Gastrocnemius medialis (tissue), 4 donors: ENCODE measurements at regions not wholly inside any gene's neighbourhood (a gene's known extent, or its start where the extent isn't known, plus 50 kb on each side); places are given as distances from the start of the nearest gene placed in this dataset.

Experiments used
- ATAC-seq, 2 donors: fragments of 150-250 bp; one replicate each; pipeline ENCODE4 v1.9.1; 2016
- DNase-seq, 2 donors: peaks; one replicate each; pipeline ENCODE4 v3.0.0-alpha.2; 2019
- H3K27ac ChIP-seq, 4 donors: fragments of 200-600 bp; sonication (generic); 1 replicate in 1 of 4; 2 replicates in 3 of 4; pipeline ENCODE4 v1.5.1; 2016 to 2018; ENCODE audit warnings: mild to moderate bottlenecking in 2 of 4, moderate library complexity in 1 of 4
- H3K27me3 ChIP-seq, 3 donors: fragments of 200-600 bp; sonication (generic) in 2 of 3; 1 replicate in 1 of 3; 2 replicates in 2 of 3; pipeline versions ENCODE4 v1.5.1 to v1.6.0; 2016 to 2019; ENCODE audit warnings: mild to moderate bottlenecking in 1 of 3, moderate library complexity in 1 of 3
- H3K36me3 ChIP-seq, 2 donors: fragments of 200-600 bp; sonication (generic) in 1 of 2; one replicate each; pipeline ENCODE4 v1.5.1; 2017 to 2018
- H3K4me1 ChIP-seq, 2 donors: fragments of 200-600 bp; sonication (generic) in 1 of 2; one replicate each; pipeline ENCODE4 v1.5.1; 2016 to 2017; ENCODE audit warnings: mild to moderate bottlenecking in 2 of 2
- H3K4me3 ChIP-seq, 4 donors: fragments of 200-600 bp; sonication (generic) in 3 of 4; 1 replicate in 1 of 4; 2 replicates in 3 of 4; pipeline ENCODE4 v1.5.1; 2016 to 2019; ENCODE audit warnings: mild to moderate bottlenecking in 2 of 4
- H3K9me3 ChIP-seq, 3 donors: fragments of 200-600 bp; sonication (generic) in 2 of 3; 1 replicate in 1 of 3; 2 replicates in 2 of 3; pipeline ENCODE4 v1.5.1; 2016 to 2019
- POLR2A ChIP-seq, 2 donors: fragments of 450-650 bp; IDR thresholded peaks; one replicate each; pipeline ENCODE4 v1.6.1; 2017; ENCODE audit warnings: antibody characterized with exemption in 2 of 2, mild to moderate bottlenecking in 2 of 2, moderate library complexity in 2 of 2
- in situ Hi-C, 4 donors: fragments of 200-750 bp; cut with MboI; loops; one replicate each; pipeline versions ENCODE4 v1.15.0 to v1.8.0; 2017; ENCODE audit warnings: low sequenced_read_pairs in 4 of 4
- intact Hi-C: fragments of 100-400 bp; cut with DNase I; formaldehyde crosslinking; loops from one replicate; pipeline ENCODE4 v1.15.1; 2023; ENCODE audit warnings: low total_unique reads
- TF ChIP-seq, protein P1 (sequence below), 5 experiments: fragments of 450-650 bp in 3 of 5; fragments of 200-600 bp in 2 of 5; sonication (generic) in 2 of 5; IDR thresholded peaks in 4 of 5; conservative IDR thresholded peaks in 1 of 5; 1 replicate in 4 of 5; 2 replicates in 1 of 5; pipeline ENCODE4 v1.5.1; 2016 to 2019; ENCODE audit warnings: antibody characterized with exemption in 5 of 5, mild to moderate bottlenecking in 3 of 5, moderate library complexity in 3 of 5

DNA sequence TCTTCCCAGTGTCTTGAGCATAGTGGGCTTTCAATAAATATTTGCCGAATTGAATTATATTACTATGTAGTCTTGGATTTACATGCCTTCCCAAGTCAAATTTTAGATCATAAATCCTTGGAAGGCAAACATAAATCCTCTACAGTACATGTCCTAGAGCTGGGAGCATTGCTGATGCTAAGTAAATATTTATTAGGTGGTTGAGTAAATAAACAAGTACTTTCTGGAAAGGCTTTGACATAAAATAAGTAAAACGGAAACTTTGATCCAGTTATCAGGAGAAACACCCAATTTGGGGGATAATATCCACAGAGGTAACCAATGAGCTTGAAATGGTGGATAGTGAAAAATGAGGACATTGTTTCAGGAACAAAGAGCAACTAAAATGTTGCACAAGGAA is 162.8 kb upstream of the SVIL start:
- in situ Hi-C loops, result no loop called here
- H3K4me3 ChIP-seq, result no peak overlapping the region
- DNase-seq (no peak), ATAC-seq (no peak)
- H3K36me3 ChIP-seq, result no peaks in the 10 kb centered on the region
- H3K4me1 ChIP-seq, result peaks cover 0 to 3% of the 10 kb centered on the region in 2 donors
- H3K9me3 ChIP-seq, result no peaks in the 10 kb centered on the region
- no peak overlapping the region for H3K27ac ChIP-seq
- H3K27me3 ChIP-seq, result no peaks in the 10 kb centered on the region
- intact Hi-C loops, result no loop called here
- TF ChIP-seq, protein P1, sequence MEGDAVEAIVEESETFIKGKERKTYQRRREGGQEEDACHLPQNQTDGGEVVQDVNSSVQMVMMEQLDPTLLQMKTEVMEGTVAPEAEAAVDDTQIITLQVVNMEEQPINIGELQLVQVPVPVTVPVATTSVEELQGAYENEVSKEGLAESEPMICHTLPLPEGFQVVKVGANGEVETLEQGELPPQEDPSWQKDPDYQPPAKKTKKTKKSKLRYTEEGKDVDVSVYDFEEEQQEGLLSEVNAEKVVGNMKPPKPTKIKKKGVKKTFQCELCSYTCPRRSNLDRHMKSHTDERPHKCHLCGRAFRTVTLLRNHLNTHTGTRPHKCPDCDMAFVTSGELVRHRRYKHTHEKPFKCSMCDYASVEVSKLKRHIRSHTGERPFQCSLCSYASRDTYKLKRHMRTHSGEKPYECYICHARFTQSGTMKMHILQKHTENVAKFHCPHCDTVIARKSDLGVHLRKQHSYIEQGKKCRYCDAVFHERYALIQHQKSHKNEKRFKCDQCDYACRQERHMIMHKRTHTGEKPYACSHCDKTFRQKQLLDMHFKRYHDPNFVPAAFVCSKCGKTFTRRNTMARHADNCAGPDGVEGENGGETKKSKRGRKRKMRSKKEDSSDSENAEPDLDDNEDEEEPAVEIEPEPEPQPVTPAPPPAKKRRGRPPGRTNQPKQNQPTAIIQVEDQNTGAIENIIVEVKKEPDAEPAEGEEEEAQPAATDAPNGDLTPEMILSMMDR (IDR thresholded peaks at IDR 0.05 in 4 of 5, conservative IDR thresholded peaks at IDR 0.05 in 1 of 5), result no peak
- TF ChIP-seq POLR2A (IDR thresholded peaks at IDR 0.05), result no peak

DNA sequence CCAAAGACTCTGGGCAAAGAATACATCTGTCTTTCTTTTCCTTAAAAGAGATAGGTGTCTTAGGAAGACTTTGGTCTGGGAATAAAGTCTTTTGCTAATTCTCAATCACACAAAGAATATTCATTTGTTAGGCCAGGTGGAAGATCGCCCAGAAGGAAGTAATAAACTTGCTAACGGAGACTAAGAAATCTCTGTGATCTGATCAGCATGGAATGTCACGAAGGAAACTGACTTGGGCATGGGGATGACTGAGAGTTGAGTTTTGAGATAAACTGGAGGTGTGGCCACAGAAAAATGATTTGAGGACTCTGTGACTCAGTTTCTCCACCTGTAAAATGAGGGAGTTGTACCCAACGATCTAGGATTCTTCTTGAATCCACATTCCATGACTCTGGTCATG is 161.1 kb upstream of the SVIL start:
- H3K9me3 ChIP-seq, result no peaks in the 10 kb centered on the region
- intact Hi-C loops (no loop called here), in situ Hi-C loops (no loop called here)
- H3K27me3 ChIP-seq, result no peaks in the 10 kb centered on the region
- no peak overlapping the region for H3K4me3 ChIP-seq
- no peaks in the 10 kb centered on the region for H3K36me3 ChIP-seq
- ATAC-seq (no peak), DNase-seq (no peak)
- peaks cover 0 to 3% of the 10 kb centered on the region in 2 donors for H3K4me1 ChIP-seq
- H3K27ac ChIP-seq, result no peak overlapping the region
- no peak for TF ChIP-seq POLR2A (IDR thresholded peaks at IDR 0.05)
- TF ChIP-seq, protein P1 (IDR thresholded peaks at IDR 0.05 in 4 of 5, conservative IDR thresholded peaks at IDR 0.05 in 1 of 5), result no peak

DNA sequence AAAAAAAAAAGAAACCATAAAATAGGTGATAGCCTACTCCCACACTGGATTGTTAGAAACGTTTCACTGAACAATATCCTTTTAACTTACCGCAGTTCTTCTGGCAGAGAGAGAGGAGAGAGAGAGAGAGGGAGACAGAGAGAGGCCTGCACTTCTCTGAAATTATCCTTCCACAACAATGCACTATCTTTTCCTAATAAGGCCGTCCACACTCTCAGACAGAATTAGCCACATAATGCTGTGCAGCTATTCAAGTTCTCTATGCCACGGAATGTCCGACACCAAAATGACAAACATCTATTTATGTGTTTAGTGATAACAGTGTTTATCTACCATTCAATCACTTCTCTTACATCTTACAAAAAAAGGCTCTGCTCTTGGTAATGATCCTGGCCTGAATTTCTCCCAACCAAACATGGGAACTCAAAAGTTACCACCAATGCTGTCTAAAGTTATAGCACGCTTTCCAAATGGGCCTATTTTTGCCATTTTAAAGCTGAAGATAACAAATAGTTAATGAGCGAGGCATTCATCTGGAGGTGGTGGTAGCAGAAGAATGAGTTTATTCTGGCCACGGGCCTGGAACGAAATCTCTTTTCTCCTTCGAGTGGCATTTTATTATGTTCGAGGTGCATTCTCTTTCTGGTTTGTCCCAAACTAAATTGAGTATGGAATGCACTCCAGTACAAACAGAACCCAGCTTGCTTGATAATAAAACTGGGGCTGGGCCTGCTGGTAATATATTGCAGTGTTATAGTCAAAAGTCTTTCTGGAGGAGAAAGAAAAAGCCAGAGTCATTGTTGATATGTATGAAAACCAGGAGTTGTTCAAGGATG is 160.2 kb upstream of the SVIL start:
- intact Hi-C loops (no loop called here), in situ Hi-C loops (no loop called here)
- ATAC-seq (no peak), DNase-seq (no peak)
- H3K4me3 ChIP-seq, result no peak overlapping the region
- TF ChIP-seq, protein P1 (IDR thresholded peaks at IDR 0.05 in 4 of 5, conservative IDR thresholded peaks at IDR 0.05 in 1 of 5), result no peak
- TF ChIP-seq POLR2A (IDR thresholded peaks at IDR 0.05), result no peak
- peaks cover 0 to 3% of the 10 kb centered on the region in 2 donors for H3K4me1 ChIP-seq
- H3K36me3 ChIP-seq, result no peaks in the 10 kb centered on the region
- H3K9me3 ChIP-seq, result no peaks in the 10 kb centered on the region
- H3K27ac ChIP-seq, result no peak overlapping the region
- H3K27me3 ChIP-seq, result no peaks in the 10 kb centered on the region

DNA sequence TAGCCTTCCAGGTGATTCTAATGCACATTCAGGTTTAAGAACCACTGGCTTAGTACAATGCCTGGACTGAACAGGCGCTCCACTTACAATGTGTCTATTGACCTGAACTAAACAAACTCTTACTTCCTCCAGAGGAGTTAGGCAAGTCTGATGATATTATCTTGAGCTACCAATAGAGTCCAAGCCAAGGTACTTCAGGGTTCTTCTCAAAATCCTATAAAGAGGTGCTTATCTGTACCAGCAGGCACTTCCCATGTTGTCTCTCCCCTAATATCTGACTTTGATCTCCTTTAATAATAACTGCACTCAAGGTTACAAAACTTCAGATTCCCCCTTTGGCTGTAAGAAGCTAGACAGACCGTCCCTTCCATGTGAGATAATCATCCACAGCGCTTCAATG is 157.0 kb upstream of the SVIL start:
- ATAC-seq (no peak), DNase-seq (no peak)
- H3K4me1 ChIP-seq, result no peaks in the 10 kb centered on the region
- H3K4me3 ChIP-seq, result no peak overlapping the region
- TF ChIP-seq POLR2A (IDR thresholded peaks at IDR 0.05), result no peak
- TF ChIP-seq, protein P1 (IDR thresholded peaks at IDR 0.05 in 4 of 5, conservative IDR thresholded peaks at IDR 0.05 in 1 of 5), result no peak
- intact Hi-C loops, result no loop called here
- no peak overlapping the region for H3K27ac ChIP-seq
- no peaks in the 10 kb centered on the region for H3K36me3 ChIP-seq
- in situ Hi-C loops, result no loop called here
- no peaks in the 10 kb centered on the region for H3K9me3 ChIP-seq
- H3K27me3 ChIP-seq, result no peaks in the 10 kb centered on the region
